Medulla oblongata (tissue), 1 donor: ENCODE measurements at regions not wholly inside any gene's neighbourhood (a gene's known extent, or its start where the extent isn't known, plus 50 kb on each side); places are given as distances from the start of the nearest gene placed in this dataset.
"Not testable (repeated sequence)": the region's sequence is repeated elsewhere in the genome, so short reads cannot be mapped to it uniquely, and the experiment has no call there.

Experiments
- DNase-seq: peaks from one replicate; pipeline ENCODE4 v3.0.0-alpha.2; 2015; ENCODE audit errors: extremely low spot score

GRCh38 chr2:242004223-242004901 is 134.8 kb downstream of the RTP5 start:
- no peak for DNase-seq

GRCh38 chr2:242004902-242005230 is 135.3 kb downstream of the RTP5 start:
- DNase-seq, result no peak

- DNase-seq, result not testable (repeated sequence)
These were observed 136.6 kb downstream of the RTP5 start for GRCh38 chr2:242006091-242006634.

- DNase-seq, result not testable (repeated sequence)
These were observed 139.4 kb downstream of the RTP5 start for GRCh38 chr2:242008908-242009307.

DNA sequence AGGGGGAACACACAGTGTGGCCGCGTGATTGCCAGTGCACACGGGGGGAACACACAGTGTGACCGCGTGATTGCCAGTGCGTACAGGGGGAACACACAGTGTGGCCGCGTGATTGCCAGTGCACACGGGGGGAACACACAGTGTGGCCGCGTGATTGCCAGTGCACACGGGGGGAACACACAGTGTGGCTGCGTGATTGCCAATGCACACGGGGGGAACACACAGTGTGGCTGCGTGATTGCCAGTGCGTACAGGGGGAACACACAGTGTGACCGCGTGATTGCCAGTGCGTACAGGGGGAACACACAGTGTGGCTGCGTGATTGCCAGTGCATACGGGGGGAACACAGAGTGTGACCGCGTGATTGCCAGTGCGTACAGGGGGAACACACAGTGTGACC is 140.3 kb downstream of the RTP5 start:
- DNase-seq, result not testable (repeated sequence)

DNA sequence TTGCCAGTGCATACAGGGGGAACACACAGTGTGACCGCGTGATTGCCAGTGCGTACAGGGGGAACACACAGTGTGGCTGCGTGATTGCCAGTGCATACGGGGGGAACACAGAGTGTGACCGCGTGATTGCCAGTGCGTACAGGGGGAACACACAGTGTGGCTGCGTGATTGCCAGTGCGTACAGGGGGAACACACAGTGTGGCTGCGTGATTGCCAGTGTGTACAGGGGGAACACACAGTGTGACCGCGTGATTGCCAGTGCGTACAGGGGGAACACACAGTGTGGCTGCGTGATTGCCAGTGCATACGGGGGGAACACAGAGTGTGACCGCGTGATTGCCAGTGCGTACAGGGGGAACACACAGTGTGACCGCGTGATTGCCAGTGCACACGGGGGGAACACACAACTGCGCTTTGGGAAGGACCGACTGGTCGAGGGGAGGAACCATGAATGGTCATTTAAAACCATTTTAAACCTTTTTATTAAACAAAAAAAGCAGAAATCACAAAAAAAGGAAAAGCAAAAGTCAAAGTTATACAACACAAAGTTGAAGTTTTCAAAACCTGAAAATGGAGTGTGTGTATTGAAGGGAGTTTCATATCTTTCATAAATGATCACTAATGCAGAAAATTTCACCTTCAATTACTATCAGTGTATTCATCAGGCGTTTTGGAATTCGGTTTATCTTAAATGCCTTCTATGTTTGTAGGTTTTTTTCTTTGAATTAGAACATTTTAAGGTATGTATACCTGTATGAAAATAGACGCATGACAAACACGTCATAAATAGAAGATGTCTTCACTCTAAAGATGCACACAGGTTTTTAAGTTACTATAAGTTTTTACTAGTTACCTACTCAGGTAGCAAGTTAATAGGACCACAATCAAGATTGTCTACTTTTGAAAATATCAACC is 141.0 kb downstream of the RTP5 start:
- DNase-seq, result not testable (repeated sequence)

DNA sequence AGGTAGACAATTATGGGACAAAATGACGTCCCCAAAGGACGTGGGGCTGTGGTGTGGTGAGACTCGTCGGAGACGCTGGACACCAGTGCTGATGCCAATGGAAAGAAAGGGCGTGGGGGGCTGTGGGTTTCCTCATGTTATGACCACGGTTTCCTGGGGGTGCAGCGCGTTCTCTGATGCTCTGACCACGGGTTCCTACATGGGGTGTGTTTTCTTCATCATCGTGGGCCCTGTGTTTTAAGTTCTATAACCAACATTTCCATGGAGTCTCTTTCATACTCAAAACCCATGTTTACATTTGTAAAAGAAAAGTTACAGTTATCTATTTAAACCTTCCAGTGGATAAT is 141.6 kb downstream of the RTP5 start:
- no peak for DNase-seq

GRCh38 chr2:242011516-242011915 is 142.0 kb downstream of the RTP5 start:
- no peak for DNase-seq

- DNase-seq, result no peak
These were observed 142.6 kb downstream of the RTP5 start for GRCh38 chr2:242011991-242012764.

GRCh38 chr2:242012956-242013764 is 143.6 kb downstream of the RTP5 start:
- no peak for DNase-seq

DNA sequence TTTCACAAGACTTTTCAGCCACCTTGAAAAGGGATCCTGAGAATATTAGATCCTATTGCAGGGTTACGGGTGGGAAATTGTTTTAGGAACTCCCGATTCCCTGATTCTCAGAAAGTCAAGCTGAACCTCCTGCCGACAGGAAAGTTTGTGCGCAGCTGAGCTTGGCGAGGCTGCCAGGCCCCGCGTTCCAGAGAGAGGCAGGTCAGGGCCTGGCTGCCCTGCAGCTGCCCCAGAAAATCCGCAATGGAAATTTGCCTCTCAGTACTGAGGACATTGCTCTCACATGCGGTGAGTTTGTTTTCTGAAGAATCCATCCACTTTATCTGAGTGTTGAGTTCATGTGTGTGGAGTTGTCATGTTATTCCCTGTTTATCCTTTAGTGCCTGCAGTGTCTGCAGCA is 144.2 kb downstream of the RTP5 start:
- DNase-seq, result no peak

DNA sequence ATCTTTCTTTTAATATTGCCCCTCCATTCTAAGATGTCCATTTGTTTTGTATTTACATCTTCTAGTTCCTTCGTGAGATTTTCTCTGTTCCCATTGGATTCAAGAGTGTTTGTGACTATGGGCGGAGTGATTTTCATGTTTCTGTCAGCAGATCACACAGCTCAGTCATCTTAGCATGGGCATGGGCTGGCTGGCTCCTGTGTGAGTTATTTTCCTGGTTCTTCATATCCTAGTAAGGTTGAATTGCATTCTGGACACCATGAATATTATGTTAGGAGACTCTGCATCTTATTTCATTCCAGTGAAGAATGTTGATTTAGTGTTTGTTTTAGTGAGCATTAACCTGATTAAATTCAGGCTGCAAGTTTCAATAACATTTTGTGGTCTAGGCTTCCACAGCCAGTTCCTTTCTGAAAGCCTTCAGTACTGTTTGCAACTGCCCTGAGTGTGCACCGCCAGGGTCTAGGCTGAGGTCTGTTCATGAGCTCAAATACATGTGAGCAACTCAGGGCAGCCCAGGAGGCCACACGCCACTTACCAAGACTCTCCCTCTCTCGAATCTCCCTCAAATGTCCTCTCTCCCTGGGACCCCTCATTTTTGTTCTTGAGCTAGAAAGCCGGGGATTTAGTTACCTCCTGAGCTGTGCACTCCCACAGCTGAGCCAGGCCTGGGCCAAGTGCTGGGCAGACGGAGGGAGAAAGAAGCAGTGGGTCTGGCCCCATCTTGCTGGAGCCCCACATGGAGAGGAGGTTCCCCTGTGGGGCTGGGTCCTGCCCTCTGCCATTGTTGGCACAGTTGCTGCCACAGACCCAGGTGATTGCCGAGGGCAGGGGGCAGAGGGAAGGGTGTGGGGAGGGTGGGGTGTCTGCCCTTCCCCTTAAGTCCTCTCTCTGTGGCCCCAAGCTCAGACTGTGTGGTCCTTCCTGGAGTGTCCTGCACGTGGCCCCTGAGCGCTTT is 145.9 kb downstream of the RTP5 start:
- DNase-seq, result no peak

- no peak for DNase-seq
These were observed 147.6 kb downstream of the RTP5 start for GRCh38 chr2:242017086-242017485.

- DNase-seq, result not testable (repeated sequence)
These were observed 148.9 kb downstream of the RTP5 start for GRCh38 chr2:242018416-242018815.

- no peak for DNase-seq
These were observed 149.8 kb downstream of the RTP5 start for GRCh38 chr2:242019344-242019743.

DNA sequence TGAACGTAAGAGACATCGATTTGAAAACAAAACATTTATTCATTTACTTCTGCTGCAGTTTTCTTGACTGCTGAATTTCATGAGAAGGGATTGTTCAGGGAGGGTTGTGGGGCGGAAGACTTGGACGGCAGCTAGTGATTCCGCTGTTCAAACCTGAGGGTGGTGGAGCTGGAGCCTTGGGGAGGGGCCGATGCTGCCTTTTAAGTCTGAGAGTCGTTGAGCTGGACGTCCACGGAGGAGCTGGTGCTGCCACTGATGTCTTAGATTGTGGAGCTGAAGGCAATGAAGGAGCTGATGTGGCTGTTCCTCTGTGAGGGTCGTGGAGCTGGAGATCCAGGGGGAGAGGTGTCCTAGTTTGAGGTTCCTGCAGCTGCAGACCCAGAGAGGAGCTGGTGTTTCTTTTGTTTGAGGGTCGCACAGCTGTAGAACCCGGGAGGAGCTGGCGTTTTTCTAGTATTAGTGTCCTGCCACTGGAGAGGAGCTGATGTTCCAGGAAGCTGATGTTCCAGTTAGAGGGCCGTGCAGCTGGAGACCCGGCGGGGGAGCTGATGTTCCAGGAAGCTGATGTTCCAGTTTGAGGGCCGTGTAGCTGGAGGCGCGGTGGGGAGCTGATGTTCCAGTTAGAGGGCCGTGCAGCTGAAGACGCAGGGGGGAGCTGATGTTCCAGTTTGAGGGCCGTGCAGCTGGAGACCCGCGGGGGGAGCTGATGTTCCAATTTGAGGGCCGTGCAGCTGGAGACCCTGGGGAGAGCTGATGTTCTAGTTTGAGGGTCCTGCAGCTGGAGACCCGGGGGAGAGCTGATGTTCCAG is 150.9 kb downstream of the RTP5 start:
- peak; percentile 3 for DNase-seq

- no peak for DNase-seq
These were observed 153.2 kb downstream of the RTP5 start for GRCh38 chr2:242022550-242023290.

- DNase-seq, result no peak
These were observed 155.3 kb downstream of the RTP5 start for GRCh38 chr2:242024751-242025355.
